SU-DHL-6 (cell line): ENCODE measurements at regions not wholly inside any gene's neighbourhood (a gene's known extent, or its start where the extent isn't known, plus 50 kb on each side); places are given as distances from the start of the nearest gene placed in this dataset.
"Not testable (repeated sequence)": the region's sequence is repeated elsewhere in the genome, so short reads cannot be mapped to it uniquely, and the experiment has no call there.

Source experiments
- H2AFZ ChIP-seq: fragments of 200-600 bp; sonication (generic); 2 replicates; pipeline ENCODE4 v1.6.1; 2014; ENCODE audit warnings: low read depth, mild to moderate bottlenecking, moderate library complexity, mixed read lengths, antibody characterized with exemption, low read length; ENCODE audit not compliant: severe bottlenecking
- H3F3A ChIP-seq: fragments of 200-600 bp; shearing (Covaris generic); 2 replicates; pipeline ENCODE4 v1.6.0; 2016; ENCODE audit warnings: antibody characterized with exemption, mild to moderate bottlenecking; ENCODE audit not compliant: insufficient read depth
- H3K27ac ChIP-seq: fragments of 200-600 bp; sonication (generic); 2 replicates; pipeline ENCODE4 v1.5.1; 2016; ENCODE audit warnings: low read depth, mild to moderate bottlenecking, low read length, moderate library complexity, mixed read lengths
- H3K27me3 ChIP-seq: fragments of 200-600 bp; sonication (generic), shearing (Covaris generic); 2 replicates; pipeline ENCODE4 v1.6.0; 2014; ENCODE audit warnings: mild to moderate bottlenecking, low read length
- H3K36me3 ChIP-seq: fragments of 200-600 bp; sonication (generic); 2 replicates; pipeline ENCODE4 v1.6.1; 2014; ENCODE audit warnings: mild to moderate bottlenecking, low read length, mixed read lengths
- H3K4me2 ChIP-seq: fragments of 300-600, 200-600 bp; shearing (Covaris generic), sonication (generic); 2 replicates; pipeline ENCODE4 v1.6.0; 2014; ENCODE audit warnings: low read length, low read depth, mild to moderate bottlenecking; ENCODE audit not compliant: poor library complexity, severe bottlenecking
- H3K4me3 ChIP-seq: fragments of 200-600 bp; sonication (generic); 2 replicates; pipeline ENCODE4 v1.5.1; 2014; ENCODE audit warnings: antibody characterized with exemption, low read length, mild to moderate bottlenecking, mixed read lengths; ENCODE audit not compliant: insufficient read depth, poor library complexity, severe bottlenecking
- H3K79me2 ChIP-seq: fragments of 200-600 bp; sonication (generic); 2 replicates; pipeline ENCODE4 v1.6.1; 2014; ENCODE audit warnings: mild to moderate bottlenecking, low read length, moderate library complexity; ENCODE audit not compliant: insufficient read depth
- H3K9ac ChIP-seq: fragments of 200-600 bp; sonication (generic); 2 replicates; pipeline ENCODE4 v1.7.0; 2014; ENCODE audit warnings: mild to moderate bottlenecking, low read length
- H3K9me2 ChIP-seq: fragments of 200-600 bp; sonication (generic); replicated peaks from 2 replicates; pipeline ENCODE4 v1.6.1; 2014; ENCODE audit warnings: low read length; ENCODE audit not compliant: insufficient read depth
- H3K9me3 ChIP-seq: fragments of 200-600 bp; sonication (generic); 2 replicates; pipeline ENCODE4 v1.6.1; 2014; ENCODE audit warnings: low read length, mixed read lengths; ENCODE audit not compliant: insufficient read depth
- H4K20me1 ChIP-seq: fragments of 200-600 bp; sonication (generic); 2 replicates; pipeline ENCODE4 v1.6.1; 2014; ENCODE audit warnings: low read depth, mild to moderate bottlenecking, antibody characterized with exemption, low read length, moderate library complexity, mixed read lengths
- CTCF ChIP-seq: fragments of 200-600 bp; sonication (generic); IDR thresholded peaks from one replicate; pipeline ENCODE4 v1.5.1; 2017; ENCODE audit warnings: antibody characterized with exemption, mild to moderate bottlenecking, low read length, moderate library complexity; ENCODE audit not compliant: insufficient read depth, poor library complexity, severe bottlenecking
- EZH2phosphoT487 ChIP-seq: fragments of 200-600 bp; sonication (generic), shearing (Covaris generic); conservative IDR thresholded peaks from 2 replicates; pipeline ENCODE4 v1.6.1; 2018; ENCODE audit warnings: mild to moderate bottlenecking, antibody characterized with exemption, low read length, moderate library complexity, mixed read lengths

- no peak overlapping the region for H3K9ac ChIP-seq
- no peak overlapping the region for H3K4me3 ChIP-seq
- H3K79me2 ChIP-seq, result no peaks in the 10 kb centered on the region
- H3K27me3 ChIP-seq, result no peaks in the 10 kb centered on the region
- no peaks in the 10 kb centered on the region for H3F3A ChIP-seq
- TF ChIP-seq EZH2phosphoT487 (no peak), CTCF (no peak)
- no peaks in the 10 kb centered on the region for H3K9me3 ChIP-seq
- no peak overlapping the region for H3K27ac ChIP-seq
- H3K9me2 ChIP-seq, result no peaks in the 10 kb centered on the region
- H2AFZ ChIP-seq, result no peak overlapping the region
- H4K20me1 ChIP-seq, result no peaks in the 10 kb centered on the region
- no peak overlapping the region for H3K4me2 ChIP-seq
- H3K36me3 ChIP-seq, result no peaks in the 10 kb centered on the region
Measured at GRCh38 chr5:136819526-136820302, 454.4 kb upstream of the TRPC7 start.

GRCh38 chr5:136816327-136816726, 451.0 kb upstream of the TRPC7 start:
- Histone ChIP-seq H3K4me3 (no peak overlapping the region), H3K79me2 (no peaks in the 10 kb centered on the region), H3K9me3 (no peaks in the 10 kb centered on the region), H3K9me2 (no peaks in the 10 kb centered on the region), H3F3A (no peaks in the 10 kb centered on the region), H3K27ac (no peak overlapping the region), H3K4me2 (no peak overlapping the region), H3K27me3 (no peaks in the 10 kb centered on the region), H3K9ac (no peak overlapping the region), H4K20me1 (no peaks in the 10 kb centered on the region), H3K36me3 (no peaks in the 10 kb centered on the region), H2AFZ (no peak overlapping the region)
- TF ChIP-seq CTCF (no peak), EZH2phosphoT487 (no peak)

- no peak overlapping the region for H3K4me2 ChIP-seq
- H3K36me3 ChIP-seq, result no peaks in the 10 kb centered on the region
- H3K9me3 ChIP-seq, result no peaks in the 10 kb centered on the region
- H3F3A ChIP-seq, result no peaks in the 10 kb centered on the region
- H3K79me2 ChIP-seq, result no peaks in the 10 kb centered on the region
- 0 out of 2 replicates have a peak, but pooled peaks cover 3% of the 10 kb centered on the region for H3K9me2 ChIP-seq
- no peak overlapping the region for H3K27ac ChIP-seq
- H3K27me3 ChIP-seq, result no peaks in the 10 kb centered on the region
- no peak overlapping the region for H3K9ac ChIP-seq
- no peak for TF ChIP-seq EZH2phosphoT487
- no peak for TF ChIP-seq CTCF
- H4K20me1 ChIP-seq, result no peaks in the 10 kb centered on the region
- no peak overlapping the region for H3K4me3 ChIP-seq
- no peak overlapping the region for H2AFZ ChIP-seq
Measured at GRCh38 chr5:136814619-136815378, 449.5 kb upstream of the TRPC7 start.

- H3K36me3 ChIP-seq, H3K9me3 ChIP-seq, H3K27me3 ChIP-seq, H3K79me2 ChIP-seq, H4K20me1 ChIP-seq, H3K4me3 ChIP-seq, H3K9me2 ChIP-seq, H3K27ac ChIP-seq, H3K9ac ChIP-seq, H3K4me2 ChIP-seq, H2AFZ ChIP-seq, H3F3A ChIP-seq: not testable (repeated sequence)
Measured at GRCh38 chr5:136812270-136812669, 446.9 kb upstream of the TRPC7 start.
